Kidney epithelial cell (primary cell): ENCODE measurements at regions not wholly inside any gene's neighbourhood (a gene's known extent, or its start where the extent isn't known, plus 50 kb on each side); places are given as distances from the start of the nearest gene placed in this dataset.
"Not testable (repeated sequence)": the region's sequence is repeated elsewhere in the genome, so short reads cannot be mapped to it uniquely, and the experiment has no call there.

Experiments
- DNase-seq: peaks from one replicate; pipeline ENCODE4 v3.0.0-alpha.2; 2010; ENCODE audit warnings: low read depth
- H3K27me3 ChIP-seq: 2 replicates; pipeline ENCODE4 v1.6.0; 2011; ENCODE audit warnings: low read length; ENCODE audit not compliant: control insufficient read depth, insufficient read depth
- H3K36me3 ChIP-seq: 2 replicates; pipeline ENCODE4 v1.5.1; 2011; ENCODE audit warnings: low read length; ENCODE audit not compliant: control insufficient read depth, insufficient read depth
- H3K4me3 ChIP-seq: 2 replicates; pipeline ENCODE4 v1.5.1; 2011; ENCODE audit warnings: low read depth, mild to moderate bottlenecking, control low read depth, low read length
- TF ChIP-seq, protein P1 (sequence below): IDR thresholded peaks from 2 replicates; pipeline ENCODE4 v1.5.1; 2011; ENCODE audit warnings: mild to moderate bottlenecking, moderate library complexity, low read length, control low read depth, inconsistent platforms; ENCODE audit not compliant: insufficient read depth, poor library complexity, severe bottlenecking

DNA sequence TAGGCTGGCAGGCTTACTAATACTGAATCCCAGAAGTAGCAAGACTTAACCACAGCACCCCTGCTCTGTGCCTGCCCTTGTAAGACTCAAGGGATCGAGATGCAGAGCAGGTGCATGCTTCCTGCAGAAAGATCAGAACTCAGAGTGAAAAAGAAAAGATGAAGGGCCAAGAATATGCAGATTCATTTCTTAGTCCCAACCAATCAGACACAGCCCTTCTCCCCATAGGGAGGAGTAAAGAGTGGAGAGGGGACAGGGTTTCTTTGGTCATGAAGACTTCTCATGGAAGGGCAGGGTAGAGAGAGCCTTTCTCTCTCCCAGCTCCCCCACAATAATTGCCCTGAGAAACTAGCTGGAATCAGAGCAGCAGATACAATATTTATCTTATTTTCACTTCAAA lies 105.6 kb upstream of the MB21D2 start:
- H3K27me3 ChIP-seq: no peaks in the 10 kb centered on the region
- no peak for DNase-seq
- TF ChIP-seq, protein P1, sequence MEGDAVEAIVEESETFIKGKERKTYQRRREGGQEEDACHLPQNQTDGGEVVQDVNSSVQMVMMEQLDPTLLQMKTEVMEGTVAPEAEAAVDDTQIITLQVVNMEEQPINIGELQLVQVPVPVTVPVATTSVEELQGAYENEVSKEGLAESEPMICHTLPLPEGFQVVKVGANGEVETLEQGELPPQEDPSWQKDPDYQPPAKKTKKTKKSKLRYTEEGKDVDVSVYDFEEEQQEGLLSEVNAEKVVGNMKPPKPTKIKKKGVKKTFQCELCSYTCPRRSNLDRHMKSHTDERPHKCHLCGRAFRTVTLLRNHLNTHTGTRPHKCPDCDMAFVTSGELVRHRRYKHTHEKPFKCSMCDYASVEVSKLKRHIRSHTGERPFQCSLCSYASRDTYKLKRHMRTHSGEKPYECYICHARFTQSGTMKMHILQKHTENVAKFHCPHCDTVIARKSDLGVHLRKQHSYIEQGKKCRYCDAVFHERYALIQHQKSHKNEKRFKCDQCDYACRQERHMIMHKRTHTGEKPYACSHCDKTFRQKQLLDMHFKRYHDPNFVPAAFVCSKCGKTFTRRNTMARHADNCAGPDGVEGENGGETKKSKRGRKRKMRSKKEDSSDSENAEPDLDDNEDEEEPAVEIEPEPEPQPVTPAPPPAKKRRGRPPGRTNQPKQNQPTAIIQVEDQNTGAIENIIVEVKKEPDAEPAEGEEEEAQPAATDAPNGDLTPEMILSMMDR: no peak
- H3K36me3 ChIP-seq: no peaks in the 10 kb centered on the region
- no peak overlapping the region for H3K4me3 ChIP-seq

DNA sequence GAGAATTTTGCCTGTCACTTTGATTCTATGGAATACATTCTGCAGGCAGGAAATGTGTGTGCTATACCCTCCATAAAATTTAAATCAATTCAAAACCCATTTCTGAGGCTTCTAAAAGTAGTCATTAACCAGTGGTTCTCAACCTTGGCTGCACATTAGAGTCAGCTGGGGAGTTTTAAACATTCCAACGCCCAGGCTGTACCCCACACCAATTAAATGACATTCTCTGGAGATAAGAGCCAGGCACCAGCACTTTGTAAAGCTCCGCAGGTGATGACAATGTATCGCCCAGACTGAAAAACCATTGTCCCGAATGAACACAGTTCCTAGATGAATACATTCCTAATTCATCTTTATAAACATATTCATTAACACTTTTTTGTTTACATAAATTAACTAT lies 110.6 kb upstream of the MB21D2 start:
- TF ChIP-seq, protein P1: no peak
- Histone ChIP-seq H3K36me3 (no peaks in the 10 kb centered on the region), H3K4me3 (no peak overlapping the region), H3K27me3 (no peaks in the 10 kb centered on the region)
- DNase-seq: no peak

DNA sequence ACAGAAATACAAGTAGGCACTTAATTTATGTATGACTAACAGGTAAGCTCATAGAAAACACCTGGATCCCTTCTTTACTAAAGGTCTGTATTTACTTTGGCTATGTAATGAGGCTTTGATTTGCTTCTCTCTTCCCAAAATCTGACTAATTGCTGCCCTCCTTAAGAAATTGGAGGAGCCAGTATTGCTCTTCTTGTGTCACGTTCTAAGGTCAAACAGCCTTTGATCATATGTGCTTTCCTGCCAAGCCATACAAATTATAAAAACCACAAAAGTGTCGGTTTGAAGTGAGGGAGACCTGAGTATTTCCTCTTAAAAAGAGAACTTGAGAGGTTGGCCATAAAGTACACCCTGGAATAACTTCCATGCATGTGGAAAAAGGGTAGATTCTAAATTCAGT lies 112.1 kb upstream of the MB21D2 start:
- TF ChIP-seq, protein P1: no peak
- DNase-seq: no peak
- Histone ChIP-seq H3K4me3 (no peak overlapping the region), H3K27me3 (no peaks in the 10 kb centered on the region), H3K36me3 (no peaks in the 10 kb centered on the region)

- no peak for DNase-seq
- TF ChIP-seq, protein P1: no peak
- no peaks in the 10 kb centered on the region for H3K27me3 ChIP-seq
- H3K4me3 ChIP-seq: no peak overlapping the region
- no peaks in the 10 kb centered on the region for H3K36me3 ChIP-seq
Observed at GRCh38 chr3:193030276-193030675, 112.6 kb upstream of the MB21D2 start.

GRCh38 chr3:193031911-193032310 lies 114.3 kb upstream of the MB21D2 start:
- H3K4me3 ChIP-seq: no peak overlapping the region
- TF ChIP-seq, protein P1: no peak
- H3K27me3 ChIP-seq: no peaks in the 10 kb centered on the region
- H3K36me3 ChIP-seq: no peaks in the 10 kb centered on the region
- no peak for DNase-seq

- Histone ChIP-seq H3K4me3 (no peak overlapping the region), H3K27me3 (no peaks in the 10 kb centered on the region), H3K36me3 (no peaks in the 10 kb centered on the region)
- no peak for DNase-seq
- TF ChIP-seq, protein P1: no peak
Observed at GRCh38 chr3:193033226-193033780, 115.6 kb upstream of the MB21D2 start.

GRCh38 chr3:193037828-193038227 lies 120.2 kb upstream of the MB21D2 start:
- not testable (repeated sequence) for DNase-seq, H3K36me3 ChIP-seq

More at GRCh38 chr3:193037828-193038227, 120.2 kb upstream of the MB21D2 start:
- not testable (repeated sequence) for H3K27me3 ChIP-seq, H3K4me3 ChIP-seq
